Fibroblast of lung (primary cell): ENCODE measurements at regions not wholly inside any gene's neighbourhood (a gene's known extent, or its start where the extent isn't known, plus 50 kb on each side); places are given as distances from the start of the nearest gene placed in this dataset.

Experiments used
- EZH2 ChIP-seq: IDR thresholded peaks from 2 replicates; pipeline ENCODE4 v1.5.1; 2012; ENCODE audit warnings: low read length, control low read depth, mild to moderate bottlenecking; ENCODE audit errors: missing control alignments
- TF ChIP-seq, protein P1 (sequence below), 2 donors: IDR thresholded peaks in 1 of 2; conservative IDR thresholded peaks in 1 of 2; 1 replicate in 1 of 2; 2 replicates in 1 of 2; pipeline ENCODE4 v1.5.1; 2011 to 2012; ENCODE audit warnings: low read length in 2 of 2, control low read depth in 1 of 2, inconsistent platforms in 1 of 2, low read depth in 1 of 2, mild to moderate bottlenecking in 1 of 2

DNA sequence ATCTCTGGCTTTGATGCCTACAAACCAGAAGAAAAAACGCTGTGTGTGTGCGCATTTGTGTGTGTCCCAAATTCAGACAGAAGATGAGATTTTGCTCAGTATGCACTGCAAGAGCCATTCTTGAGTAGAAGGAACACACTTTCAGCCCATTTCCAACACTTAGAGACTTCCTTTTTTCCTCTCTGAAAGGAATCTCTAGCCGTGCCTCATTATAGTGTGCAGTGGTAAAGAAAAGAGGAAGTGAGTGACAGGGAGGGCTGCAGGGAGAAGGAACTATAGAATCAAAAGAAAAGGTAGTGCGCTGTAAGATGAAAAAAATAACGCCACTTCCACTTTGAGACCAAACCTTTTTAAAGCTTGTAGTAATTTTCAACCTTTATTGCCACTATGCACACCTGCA lies 1400.9 kb upstream of the FLRT2 start:
- TF ChIP-seq, protein P1, sequence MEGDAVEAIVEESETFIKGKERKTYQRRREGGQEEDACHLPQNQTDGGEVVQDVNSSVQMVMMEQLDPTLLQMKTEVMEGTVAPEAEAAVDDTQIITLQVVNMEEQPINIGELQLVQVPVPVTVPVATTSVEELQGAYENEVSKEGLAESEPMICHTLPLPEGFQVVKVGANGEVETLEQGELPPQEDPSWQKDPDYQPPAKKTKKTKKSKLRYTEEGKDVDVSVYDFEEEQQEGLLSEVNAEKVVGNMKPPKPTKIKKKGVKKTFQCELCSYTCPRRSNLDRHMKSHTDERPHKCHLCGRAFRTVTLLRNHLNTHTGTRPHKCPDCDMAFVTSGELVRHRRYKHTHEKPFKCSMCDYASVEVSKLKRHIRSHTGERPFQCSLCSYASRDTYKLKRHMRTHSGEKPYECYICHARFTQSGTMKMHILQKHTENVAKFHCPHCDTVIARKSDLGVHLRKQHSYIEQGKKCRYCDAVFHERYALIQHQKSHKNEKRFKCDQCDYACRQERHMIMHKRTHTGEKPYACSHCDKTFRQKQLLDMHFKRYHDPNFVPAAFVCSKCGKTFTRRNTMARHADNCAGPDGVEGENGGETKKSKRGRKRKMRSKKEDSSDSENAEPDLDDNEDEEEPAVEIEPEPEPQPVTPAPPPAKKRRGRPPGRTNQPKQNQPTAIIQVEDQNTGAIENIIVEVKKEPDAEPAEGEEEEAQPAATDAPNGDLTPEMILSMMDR (conservative IDR thresholded peaks at IDR 0.05 in 1 of 2, IDR thresholded peaks at IDR 0.05 in 1 of 2; ENCODE audit: low read depth in 1 of 2, low read length in 2 of 2): no peak
- TF ChIP-seq EZH2: no peak
